GM11168 (cell line): ENCODE measurements at regions not wholly inside any gene's neighbourhood (a gene's known extent, or its start where the extent isn't known, plus 50 kb on each side); places are given as distances from the start of the nearest gene placed in this dataset.
"Not testable (repeated sequence)": the region's sequence is repeated elsewhere in the genome, so short reads cannot be mapped to it uniquely, and the experiment has no call there.

ENCODE experiments used
- in situ Hi-C: fragments of 300-500 bp; cut with MboI; formaldehyde crosslinking; loops from one replicate; pipeline ENCODE4 v1.12.0; 2022; ENCODE audit warnings: low sequenced_read_pairs; ENCODE audit not compliant: unreplicated experiment

GRCh38 chrX:22746081-22746480 is 253.7 kb upstream of the DDX53 start:
- in situ Hi-C loops: no loop called here

DNA sequence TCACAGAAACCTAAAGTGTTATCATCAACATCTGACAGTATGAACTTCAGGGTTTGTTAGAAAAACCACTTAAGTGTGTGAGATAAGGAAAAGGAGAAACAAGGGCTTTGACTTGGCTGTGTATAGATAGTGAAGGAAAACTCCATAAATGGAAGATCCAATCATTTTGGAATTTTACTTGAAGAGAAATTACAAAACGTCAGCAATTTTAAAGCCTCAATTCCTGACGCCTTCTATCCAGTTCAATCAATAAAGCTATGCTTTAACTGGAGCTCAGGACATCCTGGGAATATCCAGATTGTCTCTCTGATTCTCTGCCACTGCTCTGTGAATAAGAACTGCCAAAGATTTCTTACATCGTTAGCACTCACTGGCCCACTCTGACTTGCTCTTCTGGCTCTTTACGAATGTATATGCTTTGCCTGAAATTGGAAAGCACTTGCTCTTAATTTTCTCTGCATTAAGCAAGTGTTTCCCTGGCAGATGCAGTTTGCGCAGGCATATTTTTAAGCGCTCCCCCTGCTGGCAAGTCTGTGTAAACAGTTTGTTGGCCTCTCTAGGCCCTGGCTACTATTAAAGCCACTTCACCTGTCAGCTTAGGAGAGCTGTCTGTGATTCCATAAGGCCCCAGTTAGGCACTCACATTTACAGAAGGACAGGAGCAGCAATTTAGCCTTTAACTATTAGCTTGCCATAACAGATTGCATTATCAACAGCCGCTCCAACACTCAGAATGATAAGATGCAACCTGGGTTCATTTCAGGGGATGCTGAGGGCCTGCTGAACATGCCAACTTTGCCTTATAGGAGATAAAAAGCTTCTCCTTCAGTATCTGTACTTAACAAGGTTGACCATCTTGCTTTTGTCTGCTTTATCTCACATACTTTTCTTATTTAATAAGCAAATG is 251.4 kb upstream of the DDX53 start:
- in situ Hi-C loops: no loop called here

GRCh38 chrX:22758807-22759481 is 240.8 kb upstream of the DDX53 start:
- in situ Hi-C loops: loop anchor here (25.0 kb wide), 1 partner anchor 647 kb away; no protein-coding TSS in a partner anchor

DNA sequence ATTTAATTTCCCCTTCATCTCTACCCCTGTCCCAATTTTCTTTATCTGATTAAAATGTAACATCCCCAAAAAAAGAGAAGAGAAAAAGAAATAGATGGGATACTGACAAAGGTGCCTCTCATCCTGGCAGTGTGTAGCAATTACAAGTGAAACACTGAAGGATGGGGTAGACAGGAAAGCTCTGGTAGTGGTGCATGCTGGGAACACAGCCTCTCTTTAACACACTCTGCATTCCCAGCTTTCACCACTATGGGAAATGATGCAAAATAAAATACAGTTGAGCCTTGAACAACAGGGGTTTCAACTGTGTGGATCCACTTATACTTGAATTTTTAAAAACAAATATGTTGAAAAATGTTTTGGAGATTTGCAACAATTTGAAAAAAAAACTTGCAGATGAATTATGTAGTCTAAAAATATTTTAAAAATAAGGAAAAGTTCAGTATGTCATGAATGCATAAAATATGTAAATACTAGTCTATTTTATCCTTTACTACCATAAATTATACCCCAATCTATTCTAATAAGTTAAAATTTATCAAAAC is 239.2 kb upstream of the DDX53 start:
- in situ Hi-C loops: loop anchor here (25.0 kb wide), 1 partner anchor 648 kb away; no protein-coding TSS in a partner anchor

- in situ Hi-C loops: no loop called here
Measured at GRCh38 chrX:22788221-22788620, 211.5 kb upstream of the DDX53 start.

- in situ Hi-C loops: no loop called here
Measured at GRCh38 chrX:22795671-22796070, 204.1 kb upstream of the DDX53 start.

DNA sequence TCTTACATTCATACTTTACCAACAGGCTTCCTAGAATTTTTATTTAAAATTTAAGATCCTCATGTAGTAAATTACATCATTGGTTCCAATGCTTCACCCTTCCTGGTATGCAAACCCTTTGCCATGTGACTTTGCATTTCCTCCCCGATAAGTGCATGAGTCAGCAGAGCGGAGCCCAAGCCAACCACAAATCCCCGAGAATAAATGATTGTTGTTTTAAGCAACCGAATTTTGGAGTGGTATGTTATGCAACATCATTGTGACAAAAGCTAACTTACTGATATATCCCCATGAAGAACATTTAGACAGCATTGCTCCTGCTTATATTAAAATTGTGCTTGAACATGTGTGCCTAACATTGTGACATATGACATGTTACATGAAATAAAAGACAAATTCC is 199.4 kb upstream of the DDX53 start:
- in situ Hi-C loops: no loop called here

- in situ Hi-C loops: no loop called here
Measured at GRCh38 chrX:22800806-22801205, 199.0 kb upstream of the DDX53 start.

- in situ Hi-C loops: no loop called here
Measured at GRCh38 chrX:22803353-22803752, 196.4 kb upstream of the DDX53 start.

GRCh38 chrX:22810876-22811275 is 188.9 kb upstream of the DDX53 start:
- in situ Hi-C loops: no loop called here

DNA sequence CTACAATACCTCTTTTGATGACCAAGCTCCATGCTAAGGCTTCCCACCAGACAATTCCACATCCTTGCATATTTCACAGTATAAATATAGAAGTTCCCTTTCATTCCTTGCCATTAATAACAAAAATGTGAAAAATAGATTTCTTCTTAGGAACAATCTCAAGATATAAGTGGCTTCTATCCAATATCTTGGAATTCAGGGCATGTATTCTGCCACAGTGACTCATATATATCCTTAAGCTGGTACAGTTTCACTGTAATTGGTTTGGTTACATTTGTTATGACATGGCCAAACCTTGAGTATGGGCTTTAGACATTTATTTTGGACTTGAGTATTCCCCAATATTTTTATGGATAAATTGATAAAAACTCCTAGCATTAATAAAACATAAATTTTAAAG is 181.7 kb upstream of the DDX53 start:
- in situ Hi-C loops: no loop called here

DNA sequence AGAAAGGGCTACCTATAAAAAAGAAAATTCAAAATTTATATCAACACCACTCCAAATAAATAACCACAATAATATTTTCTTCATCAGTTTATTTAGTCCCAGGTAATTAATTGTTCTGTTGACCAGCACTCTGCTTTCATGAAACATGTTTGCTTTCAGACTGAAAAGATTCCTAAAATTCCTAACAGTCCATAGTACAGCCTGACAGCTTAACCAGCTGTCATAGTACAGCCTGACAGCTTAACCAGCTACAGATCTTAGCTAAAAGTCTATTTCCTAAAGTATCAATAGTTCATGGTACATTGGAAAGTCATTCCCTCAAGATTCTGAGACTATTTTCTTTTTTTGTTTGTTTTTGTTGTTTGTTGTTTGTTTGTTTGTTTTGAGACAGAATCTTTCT is 144.1 kb upstream of the DDX53 start:
- in situ Hi-C loops: no loop called here

DNA sequence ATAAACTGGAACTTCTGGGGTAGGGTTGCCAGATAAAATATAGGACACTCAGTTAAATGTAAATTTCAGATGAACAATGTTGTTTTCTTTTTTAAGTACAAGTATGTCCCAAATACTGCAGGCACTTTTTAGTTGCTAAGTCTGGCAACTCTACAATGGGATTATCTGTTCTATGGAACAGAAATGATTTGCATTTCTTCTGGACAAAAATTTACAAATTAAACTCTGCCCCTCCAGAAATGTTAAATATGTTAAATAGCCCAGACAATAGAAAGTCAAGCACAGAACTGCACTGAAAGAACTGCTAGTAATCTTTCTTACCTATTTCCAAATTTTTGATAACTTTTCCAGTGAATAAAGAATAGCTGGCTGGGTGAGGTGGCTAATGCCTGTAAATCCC is 140.1 kb upstream of the DDX53 start:
- in situ Hi-C loops: no loop called here

DNA sequence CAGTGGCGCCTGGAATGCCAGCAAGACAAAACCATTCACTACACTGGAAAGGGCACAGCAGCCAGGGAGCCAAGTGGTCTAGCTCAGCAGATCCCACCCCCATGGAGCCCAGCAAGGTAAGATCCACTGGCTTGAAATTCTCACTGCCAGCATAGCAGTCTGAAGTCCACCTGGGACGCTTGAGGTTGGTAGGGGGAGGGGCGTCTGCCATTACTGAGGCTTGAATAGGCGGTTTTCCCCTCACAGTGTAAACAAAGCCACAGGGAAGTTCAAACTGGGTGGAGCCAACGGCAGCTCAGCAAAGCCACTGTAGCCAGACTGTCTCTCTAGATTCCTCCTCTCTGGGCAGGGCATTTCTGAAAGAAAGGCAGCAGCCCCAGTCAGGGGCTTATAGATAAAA is 133.0 kb upstream of the DDX53 start:
- in situ Hi-C loops: not testable (repeated sequence)

DNA sequence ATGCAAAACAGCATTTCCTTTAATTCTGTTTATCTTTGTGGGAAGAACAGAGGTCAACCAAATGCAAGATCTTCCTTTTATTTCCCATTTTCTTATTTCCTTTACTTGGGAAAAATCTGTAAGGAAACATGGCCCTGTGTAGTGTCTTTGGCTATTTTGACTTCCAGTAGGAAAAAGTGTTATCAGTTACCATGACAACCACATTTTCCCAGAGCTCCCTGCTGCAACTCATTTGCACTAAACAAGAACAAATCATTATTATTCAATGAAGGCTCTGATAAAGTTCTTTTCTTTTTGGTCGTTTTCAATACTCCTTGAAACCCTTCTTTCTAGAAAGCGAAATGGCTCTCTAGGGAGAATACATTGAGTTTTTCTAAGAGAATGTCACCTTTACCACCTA is 117.2 kb upstream of the DDX53 start:
- in situ Hi-C loops: no loop called here

DNA sequence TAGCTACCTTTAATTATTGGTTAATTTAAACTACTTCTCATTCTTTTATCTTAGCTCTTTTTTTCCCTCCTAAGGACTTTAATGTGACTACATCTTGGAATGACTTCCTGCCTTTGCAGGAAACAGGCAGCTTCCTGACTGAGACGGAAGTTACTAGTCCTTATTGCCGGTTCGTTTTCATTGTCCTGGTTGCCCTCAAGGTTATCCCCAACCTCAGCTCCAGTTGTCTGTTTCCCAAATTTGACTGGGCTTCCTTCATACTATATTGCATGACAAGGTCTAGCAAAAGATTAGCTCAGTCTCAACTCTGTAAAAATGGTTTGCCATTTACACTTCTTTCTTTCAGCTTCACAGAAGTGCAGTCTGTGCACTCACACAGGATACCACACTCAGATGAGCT is 109.9 kb upstream of the DDX53 start:
- in situ Hi-C loops: no loop called here

- in situ Hi-C loops: no loop called here
Measured at GRCh38 chrX:22912616-22913015, 87.1 kb upstream of the DDX53 start.

DNA sequence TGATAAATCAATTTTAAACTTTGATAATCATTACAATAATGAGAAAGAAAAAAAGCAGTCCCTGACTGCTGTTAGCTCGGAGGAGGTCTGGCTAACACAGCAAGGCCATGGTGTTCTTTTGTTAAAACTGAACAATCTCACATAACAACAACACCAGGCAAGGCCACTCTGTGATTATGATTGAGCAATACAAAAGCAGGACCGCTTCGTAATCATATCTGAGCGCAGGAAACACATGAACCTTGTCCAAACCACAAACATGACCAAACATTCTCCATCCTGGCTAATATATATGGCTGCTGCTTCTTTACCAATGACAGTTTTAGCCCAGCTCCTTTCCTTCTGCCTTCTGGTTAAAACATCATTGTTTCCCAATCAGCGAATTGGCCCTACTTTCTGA is 76.8 kb upstream of the DDX53 start:
- in situ Hi-C loops: no loop called here

- in situ Hi-C loops: no loop called here
Measured at GRCh38 chrX:22934640-22935039, 65.1 kb upstream of the DDX53 start.

DNA sequence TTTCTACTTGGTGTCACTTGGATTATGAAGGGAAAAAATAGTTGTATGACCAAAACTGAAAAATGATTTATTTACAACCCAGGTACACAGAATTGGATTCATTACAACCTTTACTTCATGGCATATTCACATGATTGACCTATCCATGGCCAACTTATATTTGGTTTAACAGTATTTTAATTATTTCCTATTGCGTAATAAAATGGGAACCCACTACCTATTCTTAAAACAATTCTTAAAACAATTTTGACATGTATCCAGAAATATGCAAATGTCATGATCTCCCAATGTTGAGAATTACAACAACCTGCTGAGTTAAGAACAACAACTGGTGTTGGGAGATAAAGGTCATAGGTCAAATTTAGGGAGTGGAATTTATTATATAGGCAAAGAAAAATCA is 54.8 kb upstream of the DDX53 start:
- in situ Hi-C loops: no loop called here
